GM12864 (cell line): ENCODE measurements at regions not wholly inside any gene's neighbourhood (a gene's known extent, or its start where the extent isn't known, plus 50 kb on each side); places are given as distances from the start of the nearest gene placed in this dataset.

Experiments
- DNase-seq: peaks from one replicate; pipeline ENCODE4 v3.0.0-alpha.2; 2011; ENCODE audit warnings: low read depth
- H3K4me3 ChIP-seq: 2 replicates; pipeline ENCODE4 v1.5.1; 2011; ENCODE audit warnings: mild to moderate bottlenecking, low read depth, low read length, control low read depth
- CTCF ChIP-seq: IDR thresholded peaks from 2 replicates; pipeline ENCODE4 v1.5.1; 2011; ENCODE audit warnings: low read depth, mild to moderate bottlenecking, moderate library complexity, low read length, control low read depth, inconsistent platforms; ENCODE audit errors: missing control alignments

- H3K4me3 ChIP-seq = no peak overlapping the region
- DNase-seq = no peak
- no peak for TF ChIP-seq CTCF
Measured at GRCh38 chr9:69955536-69956355, 87.9 kb upstream of the MAMDC2 start.

- DNase-seq = no peak
- TF ChIP-seq CTCF = no peak
- H3K4me3 ChIP-seq = no peak overlapping the region
Measured at GRCh38 chr9:69961843-69962242, 81.8 kb upstream of the MAMDC2 start.

- no peak for DNase-seq
- TF ChIP-seq CTCF = no peak
- H3K4me3 ChIP-seq = no peak overlapping the region
Measured at GRCh38 chr9:69963803-69964202, 79.8 kb upstream of the MAMDC2 start.

GRCh38 chr9:69964446-69964845 is 79.2 kb upstream of the MAMDC2 start:
- TF ChIP-seq CTCF = no peak
- no peak for DNase-seq
- H3K4me3 ChIP-seq = no peak overlapping the region

- no peak for TF ChIP-seq CTCF
- no peak for DNase-seq
Measured at GRCh38 chr9:69965416-69966145, 78.1 kb upstream of the MAMDC2 start.

GRCh38 chr9:69967344-69967743 is 76.3 kb upstream of the MAMDC2 start:
- TF ChIP-seq CTCF = no peak
- no peak overlapping the region for H3K4me3 ChIP-seq
- DNase-seq = no peak

More at GRCh38 chr9:69965416-69966145, 78.1 kb upstream of the MAMDC2 start:
- H3K4me3 ChIP-seq = no peak overlapping the region
